Breast epithelium (tissue), 3 donors: ENCODE measurements at regions not wholly inside any gene's neighbourhood (a gene's known extent, or its start where the extent isn't known, plus 50 kb on each side); places are given as distances from the start of the nearest gene placed in this dataset.

Source experiments
- CTCF ChIP-seq, 3 donors: fragments of 450-650 bp; IDR thresholded peaks; one replicate each; pipeline ENCODE4 v1.5.1; 2016 to 2017; ENCODE audit warnings: antibody characterized with exemption in 3 of 3, mild to moderate bottlenecking in 3 of 3, moderate library complexity in 3 of 3
- POLR2A ChIP-seq: fragments of 450-650 bp; IDR thresholded peaks from one replicate; pipeline ENCODE4 v1.6.1; 2016; ENCODE audit warnings: antibody characterized with exemption, mild to moderate bottlenecking, moderate library complexity

GRCh38 chr1:199862047-199862446 lies 165.5 kb upstream of the NR5A2 start:
- TF ChIP-seq CTCF (IDR thresholded peaks at IDR 0.05) (no peak), POLR2A (no peak)
